PC-9 (cell line): ENCODE measurements at regions not wholly inside any gene's neighbourhood (a gene's known extent, or its start where the extent isn't known, plus 50 kb on each side); places are given as distances from the start of the nearest gene placed in this dataset.

Experiments
- CTCF ChIP-seq: fragments of 200-600 bp; sonication (generic); conservative IDR thresholded peaks from 2 replicates; pipeline ENCODE4 v1.6.1; 2017; ENCODE audit warnings: mixed run types, antibody characterized with exemption, mild to moderate bottlenecking, moderate library complexity
- EZH2 ChIP-seq: fragments of 200-600 bp; sonication (generic); IDR thresholded peaks from 2 replicates; pipeline ENCODE4 v1.8.0; 2017; ENCODE audit warnings: antibody characterized with exemption, low read depth

GRCh38 chr20:7692478-7692877 lies 247.8 kb downstream of the HAO1 start:
- no peak for TF ChIP-seq CTCF
- TF ChIP-seq EZH2 = no peak
